ENCODE measurements at regions not wholly inside any gene's neighbourhood (a gene's known extent, or its start where the extent isn't known, plus 50 kb on each side); places are given as distances from the start of the nearest gene placed in this dataset.

- no peaks in the 10 kb centered on the region for H3K4me1 ChIP-seq (ENCODE audit: control insufficient read depth, insufficient read depth, low read length)
- H3K27me3 ChIP-seq (ENCODE audit: control insufficient read depth, insufficient read depth, low read length): no peaks in the 10 kb centered on the region
- ATAC-seq (no peak), DNase-seq (ENCODE audit: low read depth, low spot score) (no peak)
- ChIA-PET POLR2A (no interaction called here), CTCF (no interaction called here)
- H3K27ac ChIP-seq (ENCODE audit: low read length): no peak overlapping the region
- no TSS peak for BruUV-seq (replicated peaks)
- intact Hi-C loops (cut with micrococcal nuclease; ENCODE audit: unreplicated experiment): no loop called here
- no peak overlapping the region for H3K4me3 ChIP-seq (ENCODE audit: low read depth in 2 of 2, low read length in 2 of 2)
- TF ChIP-seq SIN3A (IDR thresholded peaks at IDR 0.05; ENCODE audit: borderline replicate concordance, insufficient read depth, low read depth, low read length) (no peak), TCF7L2 (IDR thresholded peaks at IDR 0.05; ENCODE audit: low read depth, low read length) (no peak), REST (IDR thresholded peaks at IDR 0.05; ENCODE audit: insufficient read depth in 1 of 2, low read depth in 2 of 2, low read length in 1 of 2) (no peak), CTCF (IDR thresholded peaks at IDR 0.05) (no peak), POLR2AphosphoS5 (IDR thresholded peaks at IDR 0.05; ENCODE audit: low read depth, low read length) (no peak)
- no peaks in the 10 kb centered on the region for H3K9me3 ChIP-seq (ENCODE audit: control insufficient read depth, insufficient read depth, low read depth, low read length)
- no peaks in the 10 kb centered on the region for H3K36me3 ChIP-seq (ENCODE audit: control insufficient read depth, insufficient read depth, low read length)
- in situ Hi-C loops (cut with HindIII; ENCODE audit: low pct_unique_long_range_greater_than_20kb, low sequenced_read_pairs): no loop called here
These were observed 343.5 kb downstream of the MTX2 start for GRCh38 chr2:176612736-176613135.

- CTCF ChIA-PET: no interaction called here
- POLR2A ChIA-PET: no interaction called here
These were observed 344.2 kb downstream of the MTX2 start for GRCh38 chr2:176613323-176613987.

More at GRCh38 chr2:176613323-176613987, 344.2 kb downstream of the MTX2 start:
- ATAC-seq (no peak), DNase-seq (ENCODE audit: low read depth, low spot score) (no peak)
- intact Hi-C loops (cut with micrococcal nuclease; ENCODE audit: unreplicated experiment): no loop called here
- H3K4me3 ChIP-seq (ENCODE audit: low read depth in 2 of 2, low read length in 2 of 2): no peak overlapping the region
- no peaks in the 10 kb centered on the region for H3K27me3 ChIP-seq (ENCODE audit: control insufficient read depth, insufficient read depth, low read length)
- H3K36me3 ChIP-seq (ENCODE audit: control insufficient read depth, insufficient read depth, low read length): no peaks in the 10 kb centered on the region
- no peak overlapping the region for H3K27ac ChIP-seq (ENCODE audit: low read length)
- TF ChIP-seq POLR2AphosphoS5 (IDR thresholded peaks at IDR 0.05; ENCODE audit: low read depth, low read length) (no peak), TCF7L2 (IDR thresholded peaks at IDR 0.05; ENCODE audit: low read depth, low read length) (no peak), CTCF (IDR thresholded peaks at IDR 0.05) (no peak), SIN3A (IDR thresholded peaks at IDR 0.05; ENCODE audit: borderline replicate concordance, insufficient read depth, low read depth, low read length) (no peak), REST (IDR thresholded peaks at IDR 0.05; ENCODE audit: insufficient read depth in 1 of 2, low read depth in 2 of 2, low read length in 1 of 2) (no peak)
- no peaks in the 10 kb centered on the region for H3K4me1 ChIP-seq (ENCODE audit: control insufficient read depth, insufficient read depth, low read length)
- in situ Hi-C loops (cut with HindIII; ENCODE audit: low pct_unique_long_range_greater_than_20kb, low sequenced_read_pairs): no loop called here
- H3K9me3 ChIP-seq (ENCODE audit: control insufficient read depth, insufficient read depth, low read depth, low read length): no peaks in the 10 kb centered on the region
- no TSS peak for BruUV-seq (replicated peaks)
